BJ (cell line): ENCODE measurements at regions not wholly inside any gene's neighbourhood (a gene's known extent, or its start where the extent isn't known, plus 50 kb on each side); places are given as distances from the start of the nearest gene placed in this dataset.
"Not testable (repeated sequence)": the region's sequence is repeated elsewhere in the genome, so short reads cannot be mapped to it uniquely, and the experiment has no call there.

Experiments used
- CTCF ChIA-PET: fragments of 350-600 bp; formaldehyde crosslinking; extraction: SDS; loops from one replicate; lab custom pipeline; 2021; ENCODE audit warnings: antibody characterized with exemption, inconsistent platforms; lab: Yijun Ruan, JAX
- POLR2A ChIA-PET: fragments of 300-600 bp; sonication (Branson Sonifier 250); formaldehyde crosslinking; extraction: SDS; loops from one replicate; lab custom pipeline; 2021; ENCODE audit warnings: antibody characterized with exemption; lab: Charles Lee
- DNase-seq: peaks from one replicate; pipeline ENCODE4 v3.0.0-alpha.2; 2011; ENCODE audit warnings: low read depth
- H3K27me3 ChIP-seq: 2 replicates; pipeline ENCODE4 v1.6.0; 2011; ENCODE audit warnings: low read length; ENCODE audit not compliant: control insufficient read depth, insufficient read depth
- H3K36me3 ChIP-seq: 2 replicates; pipeline ENCODE4 v1.5.1; 2011; ENCODE audit warnings: low read length; ENCODE audit not compliant: control insufficient read depth, insufficient read depth
- H3K4me3 ChIP-seq: 2 replicates; pipeline ENCODE4 v1.5.1; 2011; ENCODE audit warnings: low read depth, mild to moderate bottlenecking, control low read depth, low read length
- CTCF ChIP-seq: IDR thresholded peaks from 2 replicates; pipeline ENCODE4 v1.5.1; 2011; ENCODE audit warnings: low read depth, mild to moderate bottlenecking, control low read depth, inconsistent platforms, low read length, moderate library complexity; ENCODE audit not compliant: insufficient read depth

GRCh38 chr4:64729561-64729960 lies 320.3 kb upstream of the TECRL start:
- Histone ChIP-seq H3K4me3 (no peak overlapping the region), H3K36me3 (no peaks in the 10 kb centered on the region), H3K27me3 (no peaks in the 10 kb centered on the region)
- TF ChIP-seq CTCF = no peak
- ChIA-PET POLR2A (no interaction called here), CTCF (no interaction called here)
- DNase-seq = no peak

- DNase-seq = no peak
- no peak overlapping the region for H3K4me3 ChIP-seq
- no peaks in the 10 kb centered on the region for H3K27me3 ChIP-seq
- H3K36me3 ChIP-seq = no peaks in the 10 kb centered on the region
- ChIA-PET CTCF (no interaction called here), POLR2A (no interaction called here)
- TF ChIP-seq CTCF = no peak
Observed at GRCh38 chr4:64727960-64728359, 318.7 kb upstream of the TECRL start.

- CTCF ChIA-PET, POLR2A ChIA-PET: not testable (repeated sequence)
Observed at GRCh38 chr4:64727391-64727790, 318.1 kb upstream of the TECRL start.

GRCh38 chr4:64724689-64725088 lies 315.4 kb upstream of the TECRL start:
- CTCF ChIA-PET = no interaction called here
- no peak for TF ChIP-seq CTCF
- H3K36me3 ChIP-seq = no peaks in the 10 kb centered on the region
- no peak for DNase-seq
- POLR2A ChIA-PET = no interaction called here
- H3K27me3 ChIP-seq = no peaks in the 10 kb centered on the region
- H3K4me3 ChIP-seq = no peak overlapping the region

More at GRCh38 chr4:64727391-64727790, 318.1 kb upstream of the TECRL start:
- H3K4me3 ChIP-seq, H3K27me3 ChIP-seq, DNase-seq, H3K36me3 ChIP-seq: not testable (repeated sequence)

GRCh38 chr4:64721106-64721505 lies 311.9 kb upstream of the TECRL start:
- ChIA-PET CTCF (no interaction called here), POLR2A (no interaction called here)
- no peaks in the 10 kb centered on the region for H3K27me3 ChIP-seq
- TF ChIP-seq CTCF = no peak
- no peak overlapping the region for H3K4me3 ChIP-seq
- no peak for DNase-seq
- no peaks in the 10 kb centered on the region for H3K36me3 ChIP-seq

- no peak overlapping the region for H3K4me3 ChIP-seq
- no peaks in the 10 kb centered on the region for H3K27me3 ChIP-seq
- POLR2A ChIA-PET = no interaction called here
- H3K36me3 ChIP-seq = no peaks in the 10 kb centered on the region
- DNase-seq = no peak
- TF ChIP-seq CTCF = no peak
- CTCF ChIA-PET = no interaction called here
Observed at GRCh38 chr4:64718091-64718490, 308.8 kb upstream of the TECRL start.
